GM12878 (cell line): ENCODE measurements at regions not wholly inside any gene's neighbourhood (a gene's known extent, or its start where the extent isn't known, plus 50 kb on each side); places are given as distances from the start of the nearest gene placed in this dataset.

ENCODE experiments used
- CEBPB ChIP-seq, 2 experiments: fragments of 150-350 bp in 1 of 2; IDR thresholded peaks; 2 replicates each; pipeline ENCODE4 v1.6.1; 2012 to 2014; ENCODE audit warnings: low read depth in 2 of 2, low read length in 2 of 2, borderline replicate concordance in 1 of 2, inconsistent platforms in 1 of 2
- CREB1 ChIP-seq: IDR thresholded peaks from 2 replicates; pipeline ENCODE4 v1.6.1; 2012; ENCODE audit warnings: low read depth, mild to moderate bottlenecking, inconsistent platforms
- EZH2 ChIP-seq: IDR thresholded peaks from 2 replicates; pipeline ENCODE4 v1.6.1; 2012; ENCODE audit warnings: low read depth, mild to moderate bottlenecking, control low read depth, inconsistent platforms, low read length, borderline replicate concordance; ENCODE audit not compliant: control insufficient read depth
- PAX5 ChIP-seq: IDR thresholded peaks from 2 replicates; pipeline ENCODE4 v1.6.1; 2011; ENCODE audit warnings: low read depth, low read length, borderline replicate concordance
- POLR2A ChIP-seq: IDR thresholded peaks from 2 replicates; pipeline ENCODE4 v1.6.1; 2011; ENCODE audit warnings: low read depth, mild to moderate bottlenecking, low read length
- RAD21 ChIP-seq: IDR thresholded peaks from 2 replicates; pipeline ENCODE4 v1.6.1; 2011; ENCODE audit warnings: mild to moderate bottlenecking, low read depth, low read length, moderate library complexity; ENCODE audit not compliant: insufficient read depth
- SIX5 ChIP-seq: IDR thresholded peaks from 2 replicates; pipeline ENCODE4 v1.6.1; 2011; ENCODE audit warnings: mild to moderate bottlenecking, low read depth, low read length, moderate library complexity; ENCODE audit not compliant: severe bottlenecking
- SMAD1 ChIP-seq: fragments of 450-650 bp; IDR thresholded peaks from 2 replicates; pipeline ENCODE4 v1.6.1; 2018; ENCODE audit warnings: mild to moderate bottlenecking, low read depth; ENCODE audit not compliant: partially characterized antibody
- ZNF274 ChIP-seq: IDR thresholded peaks from one replicate; pipeline ENCODE4 v1.8.0; 2011; ENCODE audit not compliant: insufficient read length, insufficient read depth
- TF ChIP-seq, protein P1 (sequence below), 3 experiments: IDR thresholded peaks in 2 of 3; conservative IDR thresholded peaks in 1 of 3; 2 replicates each; pipeline ENCODE4 v1.5.1; 2011; ENCODE audit warnings: low read depth in 3 of 3, low read length in 3 of 3, mild to moderate bottlenecking in 3 of 3, control low read depth in 2 of 3, moderate library complexity in 2 of 3, inconsistent platforms in 1 of 3, mixed read lengths in 1 of 3; ENCODE audit not compliant: control insufficient read depth in 2 of 3, insufficient read depth in 1 of 3; ENCODE audit errors: extremely low read depth in 1 of 3
- TF ChIP-seq, protein P2 (sequence below): fragments of 450-650 bp; IDR thresholded peaks from 2 replicates; pipeline ENCODE4 v1.6.1; 2016; ENCODE audit warnings: mild to moderate bottlenecking

DNA sequence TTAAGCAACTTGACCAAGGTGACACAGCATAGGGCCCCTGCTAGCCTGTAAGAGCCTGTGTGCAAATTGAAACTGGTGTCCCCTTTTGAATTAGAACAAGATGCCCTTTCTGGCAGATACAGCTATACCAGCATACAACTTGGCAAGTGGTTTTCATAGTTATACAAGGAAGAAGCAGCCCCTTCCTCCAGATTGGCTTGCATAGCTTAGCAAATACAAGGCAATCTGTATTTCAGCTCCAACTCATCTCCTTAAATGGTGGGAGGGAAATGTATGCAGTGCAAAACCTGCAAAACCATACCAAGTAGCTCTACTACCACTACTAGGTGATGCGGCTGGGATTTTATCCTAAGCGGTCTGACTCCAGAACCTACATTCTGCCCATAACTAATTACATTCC, 427.1 kb downstream of the HAPSTR1 start:
- TF ChIP-seq, protein P1, sequence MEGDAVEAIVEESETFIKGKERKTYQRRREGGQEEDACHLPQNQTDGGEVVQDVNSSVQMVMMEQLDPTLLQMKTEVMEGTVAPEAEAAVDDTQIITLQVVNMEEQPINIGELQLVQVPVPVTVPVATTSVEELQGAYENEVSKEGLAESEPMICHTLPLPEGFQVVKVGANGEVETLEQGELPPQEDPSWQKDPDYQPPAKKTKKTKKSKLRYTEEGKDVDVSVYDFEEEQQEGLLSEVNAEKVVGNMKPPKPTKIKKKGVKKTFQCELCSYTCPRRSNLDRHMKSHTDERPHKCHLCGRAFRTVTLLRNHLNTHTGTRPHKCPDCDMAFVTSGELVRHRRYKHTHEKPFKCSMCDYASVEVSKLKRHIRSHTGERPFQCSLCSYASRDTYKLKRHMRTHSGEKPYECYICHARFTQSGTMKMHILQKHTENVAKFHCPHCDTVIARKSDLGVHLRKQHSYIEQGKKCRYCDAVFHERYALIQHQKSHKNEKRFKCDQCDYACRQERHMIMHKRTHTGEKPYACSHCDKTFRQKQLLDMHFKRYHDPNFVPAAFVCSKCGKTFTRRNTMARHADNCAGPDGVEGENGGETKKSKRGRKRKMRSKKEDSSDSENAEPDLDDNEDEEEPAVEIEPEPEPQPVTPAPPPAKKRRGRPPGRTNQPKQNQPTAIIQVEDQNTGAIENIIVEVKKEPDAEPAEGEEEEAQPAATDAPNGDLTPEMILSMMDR (IDR thresholded peaks at IDR 0.05 in 2 of 3, conservative IDR thresholded peaks at IDR 0.05 in 1 of 3; ENCODE audit: control insufficient read depth in 2 of 3, extremely low read depth in 1 of 3, insufficient read depth in 1 of 3, low read depth in 3 of 3, low read length in 3 of 3), result no peak
- no peak for TF ChIP-seq RAD21
- TF ChIP-seq, protein P2, sequence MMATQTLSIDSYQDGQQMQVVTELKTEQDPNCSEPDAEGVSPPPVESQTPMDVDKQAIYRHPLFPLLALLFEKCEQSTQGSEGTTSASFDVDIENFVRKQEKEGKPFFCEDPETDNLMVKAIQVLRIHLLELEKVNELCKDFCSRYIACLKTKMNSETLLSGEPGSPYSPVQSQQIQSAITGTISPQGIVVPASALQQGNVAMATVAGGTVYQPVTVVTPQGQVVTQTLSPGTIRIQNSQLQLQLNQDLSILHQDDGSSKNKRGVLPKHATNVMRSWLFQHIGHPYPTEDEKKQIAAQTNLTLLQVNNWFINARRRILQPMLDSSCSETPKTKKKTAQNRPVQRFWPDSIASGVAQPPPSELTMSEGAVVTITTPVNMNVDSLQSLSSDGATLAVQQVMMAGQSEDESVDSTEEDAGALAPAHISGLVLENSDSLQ, result no peak
- TF ChIP-seq PAX5, result no peak
- TF ChIP-seq EZH2, result no peak
- no peak for TF ChIP-seq CEBPB (IDR thresholded peaks at IDR 0.05; ENCODE audit: borderline replicate concordance in 1 of 2, low read depth in 2 of 2, low read length in 2 of 2)
- no peak for TF ChIP-seq POLR2A
- TF ChIP-seq ZNF274, result no peak
- TF ChIP-seq SIX5, result no peak
- no peak for TF ChIP-seq CREB1
- TF ChIP-seq SMAD1, result no peak
